ENCODE measurements at regions not wholly inside any gene's neighbourhood (a gene's known extent, or its start where the extent isn't known, plus 50 kb on each side); places are given as distances from the start of the nearest gene placed in this dataset.

- Histone ChIP-seq H3K9me3 (replicated peaks; ENCODE audit: control insufficient read depth, insufficient read depth, low read depth, low read length) (no peaks in the 10 kb centered on the region), H3K4me2 (ENCODE audit: insufficient read depth, low read length) (no peak overlapping the region), H3K36me3 (ENCODE audit: control insufficient read depth, insufficient read depth, low read length) (no peaks in the 10 kb centered on the region), H3K79me2 (ENCODE audit: control insufficient read depth, insufficient read depth, low read length) (no peaks in the 10 kb centered on the region), H3K9me1 (ENCODE audit: control insufficient read depth, insufficient read depth, low read length) (no peaks in the 10 kb centered on the region), H3K27me3 (ENCODE audit: control insufficient read depth in 2 of 2, insufficient read depth in 2 of 2, low read length in 2 of 2) (no peaks in the 10 kb centered on the region), H3K27ac (ENCODE audit: extremely low read depth, low read depth, low read length) (no peak overlapping the region), H3K4me3 (no peak overlapping the region), H4K20me1 (replicated peaks; ENCODE audit: control insufficient read depth, insufficient read depth, low read length) (no peaks in the 10 kb centered on the region), H3K4me1 (replicated peaks in 1 of 2; ENCODE audit: control insufficient read depth in 2 of 2, insufficient read depth in 2 of 2, low read length in 2 of 2) (no peaks in the 10 kb centered on the region), H2AFZ (ENCODE audit: low read depth, low read length) (no peak overlapping the region), H3K9ac (ENCODE audit: insufficient read depth in 1 of 2, low read depth in 2 of 2, low read length in 2 of 2) (no peak overlapping the region)
- TF ChIP-seq GATA2 (CRISPR knock-in tag; IDR thresholded peaks at IDR 0.05) = no peak
- TF ChIP-seq ETV5 (CRISPR knock-in tag; IDR thresholded peaks at IDR 0.05; ENCODE audit: low read depth) = no peak
- TF ChIP-seq, protein P1, sequence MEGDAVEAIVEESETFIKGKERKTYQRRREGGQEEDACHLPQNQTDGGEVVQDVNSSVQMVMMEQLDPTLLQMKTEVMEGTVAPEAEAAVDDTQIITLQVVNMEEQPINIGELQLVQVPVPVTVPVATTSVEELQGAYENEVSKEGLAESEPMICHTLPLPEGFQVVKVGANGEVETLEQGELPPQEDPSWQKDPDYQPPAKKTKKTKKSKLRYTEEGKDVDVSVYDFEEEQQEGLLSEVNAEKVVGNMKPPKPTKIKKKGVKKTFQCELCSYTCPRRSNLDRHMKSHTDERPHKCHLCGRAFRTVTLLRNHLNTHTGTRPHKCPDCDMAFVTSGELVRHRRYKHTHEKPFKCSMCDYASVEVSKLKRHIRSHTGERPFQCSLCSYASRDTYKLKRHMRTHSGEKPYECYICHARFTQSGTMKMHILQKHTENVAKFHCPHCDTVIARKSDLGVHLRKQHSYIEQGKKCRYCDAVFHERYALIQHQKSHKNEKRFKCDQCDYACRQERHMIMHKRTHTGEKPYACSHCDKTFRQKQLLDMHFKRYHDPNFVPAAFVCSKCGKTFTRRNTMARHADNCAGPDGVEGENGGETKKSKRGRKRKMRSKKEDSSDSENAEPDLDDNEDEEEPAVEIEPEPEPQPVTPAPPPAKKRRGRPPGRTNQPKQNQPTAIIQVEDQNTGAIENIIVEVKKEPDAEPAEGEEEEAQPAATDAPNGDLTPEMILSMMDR (IDR thresholded peaks at IDR 0.05 in 2 of 3, conservative IDR thresholded peaks at IDR 0.05 in 1 of 3; ENCODE audit: insufficient read depth in 2 of 3, low read depth in 1 of 3, low read length in 3 of 3) = peak in 1 of 3 experiments; percentile 36; a peak in 2 of 6 replicates
- TF ChIP-seq, protein P2, sequence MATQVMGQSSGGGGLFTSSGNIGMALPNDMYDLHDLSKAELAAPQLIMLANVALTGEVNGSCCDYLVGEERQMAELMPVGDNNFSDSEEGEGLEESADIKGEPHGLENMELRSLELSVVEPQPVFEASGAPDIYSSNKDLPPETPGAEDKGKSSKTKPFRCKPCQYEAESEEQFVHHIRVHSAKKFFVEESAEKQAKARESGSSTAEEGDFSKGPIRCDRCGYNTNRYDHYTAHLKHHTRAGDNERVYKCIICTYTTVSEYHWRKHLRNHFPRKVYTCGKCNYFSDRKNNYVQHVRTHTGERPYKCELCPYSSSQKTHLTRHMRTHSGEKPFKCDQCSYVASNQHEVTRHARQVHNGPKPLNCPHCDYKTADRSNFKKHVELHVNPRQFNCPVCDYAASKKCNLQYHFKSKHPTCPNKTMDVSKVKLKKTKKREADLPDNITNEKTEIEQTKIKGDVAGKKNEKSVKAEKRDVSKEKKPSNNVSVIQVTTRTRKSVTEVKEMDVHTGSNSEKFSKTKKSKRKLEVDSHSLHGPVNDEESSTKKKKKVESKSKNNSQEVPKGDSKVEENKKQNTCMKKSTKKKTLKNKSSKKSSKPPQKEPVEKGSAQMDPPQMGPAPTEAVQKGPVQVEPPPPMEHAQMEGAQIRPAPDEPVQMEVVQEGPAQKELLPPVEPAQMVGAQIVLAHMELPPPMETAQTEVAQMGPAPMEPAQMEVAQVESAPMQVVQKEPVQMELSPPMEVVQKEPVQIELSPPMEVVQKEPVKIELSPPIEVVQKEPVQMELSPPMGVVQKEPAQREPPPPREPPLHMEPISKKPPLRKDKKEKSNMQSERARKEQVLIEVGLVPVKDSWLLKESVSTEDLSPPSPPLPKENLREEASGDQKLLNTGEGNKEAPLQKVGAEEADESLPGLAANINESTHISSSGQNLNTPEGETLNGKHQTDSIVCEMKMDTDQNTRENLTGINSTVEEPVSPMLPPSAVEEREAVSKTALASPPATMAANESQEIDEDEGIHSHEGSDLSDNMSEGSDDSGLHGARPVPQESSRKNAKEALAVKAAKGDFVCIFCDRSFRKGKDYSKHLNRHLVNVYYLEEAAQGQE (IDR thresholded peaks at IDR 0.05; ENCODE audit: borderline replicate concordance) = peak; percentile 33; the same call in 1 of the 2 replicates
- TF ChIP-seq, protein P2 (CRISPR knock-in tag; IDR thresholded peaks at IDR 0.05; ENCODE audit: low read depth) = no peak
- peak; percentile 32 to 37; a peak in 3 of 4 replicates for TF ChIP-seq RAD21 (CRISPR knock-in tag; conservative IDR thresholded peaks at IDR 0.05 in 1 of 2, IDR thresholded peaks at IDR 0.05 in 1 of 2)
- ChIA-PET POLR2A (no interaction called here), CTCF (ENCODE audit: low intra/inter-chr PET ratio) (interaction anchor here (0.6 kb wide), 1 partner anchor 22 kb away, joined by 4 read pairs; no protein-coding TSS in a partner anchor)
- BruUV-seq (replicated peaks) = no TSS peak
- intact Hi-C loops (cut with micrococcal nuclease) (no loop called here), in situ Hi-C loops (cut with MboI) (no loop called here)
- DNase-seq (ENCODE audit: extremely low read depth in 1 of 4, low spot score in 3 of 4) = no peak
- ATAC-seq = no peak
- no peak for FAIRE-seq
These were observed 271.0 kb downstream of the MTERF1 start for GRCh38 chr7:91609525-91609924.
